ENCODE measurements at regions not wholly inside any gene's neighbourhood (a gene's known extent, or its start where the extent isn't known, plus 50 kb on each side); places are given as distances from the start of the nearest gene placed in this dataset.
"Not testable (repeated sequence)": the region's sequence is repeated elsewhere in the genome, so short reads cannot be mapped to it uniquely, and the experiment has no call there.

GRCh38 chr4:83947125-83947829 is 411.4 kb downstream of the GPAT3 start (continued):
- no peak for TF ChIP-seq SMAD1 (IDR thresholded peaks at IDR 0.05; ENCODE audit: low read depth, partially characterized antibody)

GRCh38 chr4:83943691-83944090 is 407.8 kb downstream of the GPAT3 start:
- not testable (repeated sequence) for BruUV-seq (replicated peaks)

GRCh38 chr4:83932750-83933391 is 397.0 kb downstream of the GPAT3 start:
- RAD21 ChIA-PET (ENCODE audit: unreplicated experiment) = no interaction called here
- no peaks in the 10 kb centered on the region for H3K9me3 ChIP-seq (replicated peaks; ENCODE audit: control insufficient read depth, insufficient read depth, low read length)
- no peak for TF ChIP-seq JUND (IDR thresholded peaks at IDR 0.05; ENCODE audit: low read depth, low read length)
- no peak for TF ChIP-seq RCOR1 (conservative IDR thresholded peaks at IDR 0.05; ENCODE audit: low read depth, low read length)
- TF ChIP-seq EED (IDR thresholded peaks at IDR 0.05; ENCODE audit: low read depth) = no peak
- no peak for TF ChIP-seq RAD51 (IDR thresholded peaks at IDR 0.05)
- TF ChIP-seq MEF2B (IDR thresholded peaks at IDR 0.05; ENCODE audit: partially characterized antibody, poor library complexity, severe bottlenecking) = no peak
- no peak for TF ChIP-seq POLR2A (IDR thresholded peaks at IDR 0.05; ENCODE audit: low read depth, low read length)
- no peak for TF ChIP-seq SKIL (IDR thresholded peaks at IDR 0.05; ENCODE audit: low read depth, poor library complexity, severe bottlenecking)
- no peak for TF ChIP-seq ZBTB40 (IDR thresholded peaks at IDR 0.05; ENCODE audit: borderline replicate concordance)
- H2AFZ ChIP-seq (ENCODE audit: control insufficient read depth, low read depth, low read length) = no peak overlapping the region
- H3K4me3 ChIP-seq = no peak overlapping the region
- FAIRE-seq (no peak), DNase-seq (ENCODE audit: low read depth, low spot score) (no peak), ATAC-seq (no peak)
- H3K79me2 ChIP-seq (ENCODE audit: control insufficient read depth, insufficient read depth, low read length) = no peaks in the 10 kb centered on the region
- WGBS (ENCODE audit: insufficient coverage, insufficient replicate concordance, low lambda C conversion rate, missing lambda C conversion rate) = 45% methylated on average over 2 of the region's 2 CpGs
- H3K36me3 ChIP-seq (ENCODE audit: control insufficient read depth in 2 of 2, insufficient read depth in 2 of 2, low read length in 1 of 2) = no peaks in the 10 kb centered on the region
- no peak overlapping the region for H3K4me2 ChIP-seq (ENCODE audit: control insufficient read depth, insufficient read depth)
- SMC1A ChIA-PET (ENCODE audit: uncharacterized antibody, unreplicated experiment) = no interaction called here
- H3K9ac ChIP-seq (ENCODE audit: control insufficient read depth, insufficient read depth, low read length) = no peak overlapping the region
- H3K27me3 ChIP-seq (replicated peaks in 1 of 2; ENCODE audit: control insufficient read depth in 2 of 2, insufficient read depth in 2 of 2, low read length in 1 of 2) = no peaks in the 10 kb centered on the region
- no TSS peak for BruUV-seq (replicated peaks)
- intact Hi-C loops (cut with micrococcal nuclease; ENCODE audit: unreplicated experiment) = no loop called here
- in situ Hi-C loops (cut with MboI) = no loop called here
- H4K20me1 ChIP-seq (ENCODE audit: control insufficient read depth, insufficient read depth) = no peaks in the 10 kb centered on the region
- H3K27ac ChIP-seq (ENCODE audit: control insufficient read depth, insufficient read depth) = no peak overlapping the region
- POLR2A ChIA-PET = no interaction called here
- CTCF ChIA-PET = no interaction called here
- no peaks in the 10 kb centered on the region for H3K4me1 ChIP-seq (ENCODE audit: control insufficient read depth, insufficient read depth, low read length)

More at GRCh38 chr4:83943691-83944090, 407.8 kb downstream of the GPAT3 start:
- H3K27me3 ChIP-seq (replicated peaks in 1 of 2; ENCODE audit: control insufficient read depth in 2 of 2, insufficient read depth in 2 of 2, low read length in 1 of 2); DNase-seq (ENCODE audit: low read depth, low spot score); SMC1A ChIA-PET (ENCODE audit: uncharacterized antibody, unreplicated experiment); H2AFZ ChIP-seq (ENCODE audit: control insufficient read depth, low read depth, low read length); H3K79me2 ChIP-seq (ENCODE audit: control insufficient read depth, insufficient read depth, low read length); RAD21 ChIA-PET (ENCODE audit: unreplicated experiment); H3K4me3 ChIP-seq; H4K20me1 ChIP-seq (ENCODE audit: control insufficient read depth, insufficient read depth); H3K4me2 ChIP-seq (ENCODE audit: control insufficient read depth, insufficient read depth); CTCF ChIA-PET; H3K36me3 ChIP-seq (ENCODE audit: control insufficient read depth in 2 of 2, insufficient read depth in 2 of 2, low read length in 1 of 2); ATAC-seq; FAIRE-seq; H3K27ac ChIP-seq (ENCODE audit: control insufficient read depth, insufficient read depth); H3K4me1 ChIP-seq (ENCODE audit: control insufficient read depth, insufficient read depth, low read length); in situ Hi-C loops (cut with MboI); POLR2A ChIA-PET; H3K9ac ChIP-seq (ENCODE audit: control insufficient read depth, insufficient read depth, low read length); H3K9me3 ChIP-seq (replicated peaks; ENCODE audit: control insufficient read depth, insufficient read depth, low read length); intact Hi-C loops (cut with micrococcal nuclease; ENCODE audit: unreplicated experiment): not testable (repeated sequence)
- WGBS (ENCODE audit: insufficient coverage, insufficient replicate concordance, low lambda C conversion rate, missing lambda C conversion rate) = 85% methylated on average over 27 of the region's 33 CpGs
